ENCODE measurements at regions not wholly inside any gene's neighbourhood (a gene's known extent, or its start where the extent isn't known, plus 50 kb on each side); places are given as distances from the start of the nearest gene placed in this dataset.

GRCh38 chr4:42341518-42342026, 55.7 kb upstream of the SHISA3 start:
- ChIA-PET CTCF (no interaction called here), POLR2A (no interaction called here)

More at GRCh38 chr4:42341518-42342026, 55.7 kb upstream of the SHISA3 start:
- Histone ChIP-seq H3K4me3 (replicated peaks in 1 of 2; ENCODE audit: low read depth in 1 of 2, low read length in 2 of 2) (no peak overlapping the region), H3K9me2 (ENCODE audit: insufficient read depth) (no peaks in the 10 kb centered on the region), H3K9me3 (ENCODE audit: control insufficient read depth in 1 of 2, insufficient read depth in 1 of 2, low read depth in 1 of 2, low read length in 2 of 2) (no peaks in the 10 kb centered on the region), H2AFZ (ENCODE audit: low read depth, low read length, poor library complexity, severe bottlenecking) (no peak overlapping the region), H3K9ac (ENCODE audit: low read length) (no peak overlapping the region), H3K4me2 (ENCODE audit: low read length) (no peak overlapping the region), H3K27ac (ENCODE audit: low read depth, low read length) (no peak overlapping the region), H3K79me2 (ENCODE audit: insufficient read depth, low read length) (no peaks in the 10 kb centered on the region), H3K27me3 (ENCODE audit: insufficient read depth, low read length) (no peaks in the 10 kb centered on the region), H3K4me1 (ENCODE audit: control insufficient read depth in 1 of 2, insufficient read depth in 2 of 2, low read length in 2 of 2) (no peaks in the 10 kb centered on the region), H4K20me1 (ENCODE audit: insufficient read depth) (no peaks in the 10 kb centered on the region), H3K36me3 (ENCODE audit: control insufficient read depth in 1 of 2, insufficient read depth in 2 of 2, low read length in 2 of 2) (no peaks in the 10 kb centered on the region)
- no TSS peak for BruUV-seq (replicated peaks)
- intact Hi-C loops (cut with micrococcal nuclease), result no loop called here
- DNase-seq (ENCODE audit: low read depth, low spot score) (no peak), ATAC-seq (no peak)
- RAD21 ChIA-PET (ENCODE audit: low non-redundant PET in 1 of 2, low total read pairs in 2 of 2, uncharacterized antibody in 2 of 2, unreplicated experiment in 2 of 2), result no interaction called here
- TF ChIP-seq JUND (IDR thresholded peaks at IDR 0.05) (no peak), REST (IDR thresholded peaks at IDR 0.05; ENCODE audit: low read depth) (no peak), POLR2A (IDR thresholded peaks at IDR 0.05; ENCODE audit: borderline replicate concordance, extremely low read depth, insufficient read depth, insufficient read length) (no peak), SP1 (IDR thresholded peaks at IDR 0.05; ENCODE audit: low read depth) (no peak), CEBPB (IDR thresholded peaks at IDR 0.05; ENCODE audit: low read depth) (no peak), EZH2phosphoT487 (IDR thresholded peaks at IDR 0.05; ENCODE audit: borderline replicate concordance) (no peak), EGR1 (IDR thresholded peaks at IDR 0.05; ENCODE audit: low read depth) (no peak), CTCF (IDR thresholded peaks at IDR 0.05 in 2 of 3, conservative IDR thresholded peaks at IDR 0.05 in 1 of 3; ENCODE audit: borderline replicate concordance in 1 of 3, insufficient read depth in 1 of 3, low read depth in 2 of 3, low read length in 2 of 3) (no peak), YY1 (IDR thresholded peaks at IDR 0.05; ENCODE audit: extremely low read depth, insufficient replicate concordance, low read depth, low read length) (no peak), EZH2 (IDR thresholded peaks at IDR 0.05) (no peak), ATF3 (IDR thresholded peaks at IDR 0.05) (no peak), CBX3 (IDR thresholded peaks at IDR 0.05; ENCODE audit: low read depth) (no peak), ELF1 (IDR thresholded peaks at IDR 0.05; ENCODE audit: borderline replicate concordance, low read depth) (no peak), POLR2AphosphoS5 (IDR thresholded peaks at IDR 0.05; ENCODE audit: low read depth, low read length) (no peak), SRF (IDR thresholded peaks at IDR 0.05; ENCODE audit: low read depth) (no peak), FOSL1 (IDR thresholded peaks at IDR 0.05; ENCODE audit: low read depth) (no peak), MAX (IDR thresholded peaks at IDR 0.05) (no peak), SIN3A (IDR thresholded peaks at IDR 0.05; ENCODE audit: low read depth) (no peak), ZNF274 (IDR thresholded peaks at IDR 0.05; ENCODE audit: low read depth, low read length) (no peak)

All from HCT116 (cell line).